ENCODE measurements at regions not wholly inside any gene's neighbourhood (a gene's known extent, or its start where the extent isn't known, plus 50 kb on each side); places are given as distances from the start of the nearest gene placed in this dataset.
"Not testable (repeated sequence)": the region's sequence is repeated elsewhere in the genome, so short reads cannot be mapped to it uniquely, and the experiment has no call there.

DNA sequence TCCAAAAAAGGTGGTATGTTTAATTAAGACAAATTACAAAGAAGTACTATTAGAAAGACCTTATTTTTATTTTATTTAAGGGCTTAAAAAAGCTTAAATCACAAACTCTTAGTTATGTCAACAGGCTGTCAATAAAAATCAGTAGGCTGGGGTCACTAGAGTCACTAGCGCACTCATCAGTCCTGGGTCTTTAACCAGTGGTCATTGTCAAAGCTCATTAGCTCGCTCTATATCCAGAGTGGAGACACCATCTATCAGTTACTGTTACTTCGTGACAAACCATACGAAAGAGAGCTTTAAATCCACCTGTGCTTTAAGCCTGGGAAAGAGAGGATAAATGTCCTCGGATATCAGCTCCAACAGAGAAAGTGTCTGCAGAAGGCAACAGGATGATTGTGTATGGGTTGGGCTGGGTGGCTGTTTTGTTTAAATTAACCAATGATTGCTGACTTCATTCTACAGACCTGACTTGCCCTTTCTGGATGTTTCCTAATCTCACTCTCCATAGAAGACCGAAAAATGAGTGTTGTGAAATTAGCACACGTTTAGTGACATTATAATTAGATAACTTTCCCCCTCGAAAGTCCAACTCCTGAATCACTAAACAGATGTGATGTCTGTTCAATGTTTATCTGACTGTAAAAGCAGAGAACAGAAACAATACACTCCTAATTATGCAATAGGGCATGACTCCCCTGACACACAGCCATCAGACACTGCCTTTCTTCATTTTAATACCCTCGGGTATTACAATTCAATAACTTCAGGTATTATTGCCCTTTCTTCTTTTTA, 123.6 kb upstream of the TNPO1 start:
- DNase-seq (ENCODE audit: low read depth, low spot score): no peak

DNA sequence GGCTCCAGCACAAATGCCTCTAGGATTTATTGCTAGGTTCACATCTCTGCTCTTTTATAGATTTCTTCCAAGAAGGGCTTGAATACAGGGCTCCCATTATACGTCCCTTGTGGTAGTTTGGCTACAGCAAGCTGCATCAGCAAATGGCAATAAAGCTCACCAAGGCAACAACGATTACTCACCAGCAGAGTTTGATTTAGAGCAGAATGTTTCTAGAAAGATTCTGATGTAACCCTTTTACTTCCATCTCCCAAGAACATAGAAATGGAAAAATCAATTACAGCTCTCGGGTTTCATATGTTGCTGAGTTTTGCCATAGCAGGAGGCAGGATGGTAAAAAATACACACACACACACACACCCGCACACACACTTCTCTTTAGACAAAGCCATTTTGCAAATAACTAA, 124.2 kb upstream of the TNPO1 start:
- no peak for DNase-seq (ENCODE audit: low read depth, low spot score)

GRCh38 chr5:72691751-72692150, 124.7 kb upstream of the TNPO1 start:
- no peak for DNase-seq (ENCODE audit: low read depth, low spot score)

DNA sequence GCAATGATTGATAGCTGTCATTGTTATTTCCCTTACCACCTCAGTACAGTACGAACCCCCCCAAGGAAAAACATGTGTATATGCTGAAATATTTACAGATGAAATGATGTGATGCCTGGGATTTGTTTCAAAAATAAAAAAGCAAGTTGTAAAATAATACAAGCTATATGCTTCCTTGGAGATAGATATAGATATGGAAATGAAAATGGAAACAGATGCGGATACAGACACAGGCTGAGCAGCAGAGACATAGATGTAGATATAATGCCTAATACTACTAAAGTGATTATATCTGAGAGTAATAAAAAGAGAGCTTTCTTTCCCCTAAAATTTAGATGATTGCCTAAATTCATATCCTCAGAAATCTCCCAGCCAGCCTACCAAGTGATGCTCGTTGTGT, 127.5 kb upstream of the TNPO1 start:
- no peak for DNase-seq (ENCODE audit: low read depth, low spot score)

DNA sequence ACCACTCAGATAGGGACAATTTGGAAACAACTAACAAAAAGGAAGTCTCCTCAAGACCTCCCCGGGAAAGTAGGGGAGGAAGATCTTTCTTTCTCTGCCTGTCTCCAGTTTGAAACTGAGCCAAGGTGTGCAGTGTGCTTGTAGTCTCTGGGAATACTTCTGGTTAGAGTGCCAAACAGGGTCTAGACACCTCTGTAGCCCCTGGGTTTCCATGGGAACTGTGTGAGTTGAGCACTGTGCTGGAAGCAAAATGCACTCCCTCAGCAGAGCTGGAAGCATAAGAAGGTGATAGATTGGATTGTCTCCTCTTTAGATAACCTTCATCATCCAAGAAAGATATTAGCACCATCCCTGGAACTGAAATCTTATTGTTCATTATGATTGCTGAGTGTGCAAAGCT, 129.2 kb upstream of the TNPO1 start:
- DNase-seq (ENCODE audit: low read depth, low spot score): no peak

DNA sequence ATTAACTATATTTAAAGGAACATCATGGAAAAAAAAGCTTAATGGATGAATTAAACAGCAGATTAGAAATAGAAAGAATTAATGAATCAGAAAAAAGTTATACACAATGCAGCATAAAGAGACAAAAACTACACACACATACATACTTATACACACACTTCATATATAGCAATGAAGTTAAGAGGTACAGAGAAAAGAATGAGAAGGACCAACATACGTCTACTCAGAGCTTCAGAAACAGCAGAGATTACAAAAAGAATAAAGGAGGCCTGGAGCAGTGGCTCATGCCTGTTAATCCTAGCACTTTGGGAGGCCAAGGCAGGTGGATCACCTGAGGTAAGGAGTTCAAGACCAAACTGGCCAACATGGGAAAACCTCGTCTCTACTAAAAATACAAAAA, 133.9 kb upstream of the TNPO1 start:
- no peak for DNase-seq (ENCODE audit: low read depth, low spot score)

- DNase-seq (ENCODE audit: low read depth, low spot score): no peak
Measured at GRCh38 chr5:72681781-72682180, 134.7 kb upstream of the TNPO1 start.

- no peak for DNase-seq (ENCODE audit: low read depth, low spot score)
Measured at GRCh38 chr5:72677447-72677846, 139.0 kb upstream of the TNPO1 start.

DNA sequence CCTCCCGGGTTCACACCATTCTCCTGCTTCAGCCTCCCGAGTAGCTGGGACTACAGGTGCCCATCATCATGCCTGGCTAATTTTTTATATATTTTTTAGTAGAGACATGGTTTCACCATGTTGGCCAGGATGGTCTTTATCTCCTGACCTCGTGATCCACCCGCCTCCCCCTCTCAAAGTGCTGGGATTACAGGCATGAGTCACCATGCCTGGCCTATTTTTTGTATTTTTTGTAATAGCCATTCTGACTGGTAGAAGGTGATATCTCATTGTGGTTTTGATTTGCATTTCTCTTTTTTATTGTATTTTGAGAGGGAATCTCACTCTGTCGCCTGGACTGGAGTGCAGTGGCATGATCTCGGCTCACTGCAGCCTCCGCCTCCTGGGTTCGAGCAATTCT, 139.6 kb upstream of the TNPO1 start:
- DNase-seq (ENCODE audit: low read depth, low spot score): not testable (repeated sequence)

DNA sequence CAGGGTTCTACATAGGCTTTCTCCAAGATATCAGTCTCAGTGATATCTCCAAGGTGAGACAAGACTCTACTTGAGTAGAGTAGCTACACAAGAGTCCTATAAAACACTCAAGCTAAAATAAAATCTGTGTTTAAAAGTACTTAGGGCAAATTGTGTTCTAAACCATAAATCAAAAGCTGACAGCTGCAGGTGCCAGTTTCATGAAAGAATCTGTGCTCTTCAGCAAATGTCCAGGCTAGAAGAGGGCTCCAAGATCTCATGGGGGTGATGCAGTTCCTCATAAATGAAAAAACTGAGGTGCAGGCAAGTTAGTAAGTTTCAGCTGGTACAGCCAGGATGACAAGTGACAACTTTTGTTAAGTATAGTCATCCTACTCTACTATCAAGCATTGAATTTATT, 142.8 kb upstream of the TNPO1 start:
- no peak for DNase-seq (ENCODE audit: low read depth, low spot score)

GRCh38 chr5:72673180-72673579, 143.3 kb upstream of the TNPO1 start:
- no peak for DNase-seq (ENCODE audit: low read depth, low spot score)

GRCh38 chr5:72667708-72668107, 148.8 kb upstream of the TNPO1 start:
- DNase-seq (ENCODE audit: low read depth, low spot score): no peak

- no peak for DNase-seq (ENCODE audit: low read depth, low spot score)
Measured at GRCh38 chr5:72662936-72663335, 153.5 kb upstream of the TNPO1 start.

- DNase-seq (ENCODE audit: low read depth, low spot score): no peak
Measured at GRCh38 chr5:72662305-72662704, 154.2 kb upstream of the TNPO1 start.

DNA sequence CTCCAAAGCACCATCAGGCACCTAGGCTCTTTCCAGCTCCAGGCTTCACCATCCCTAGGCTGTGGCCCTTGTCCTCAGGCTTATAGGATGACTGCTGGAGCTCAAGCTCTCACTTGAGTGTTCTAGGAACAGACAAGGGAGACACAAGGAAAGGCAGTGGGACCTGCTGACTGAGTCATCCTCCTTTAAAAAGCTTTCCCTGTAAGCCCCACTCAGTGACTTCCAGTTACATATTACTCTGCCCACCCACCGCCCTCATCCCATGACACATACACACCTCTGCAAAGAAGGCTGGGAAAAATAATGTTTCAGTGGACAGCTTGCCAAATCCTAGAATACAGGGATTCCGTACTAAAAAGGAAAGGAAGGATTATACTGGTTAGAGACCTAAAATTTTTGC, 154.2 kb upstream of the ZNF366 start:
- DNase-seq (ENCODE audit: low read depth, low spot score): no peak

- no peak for DNase-seq (ENCODE audit: low read depth, low spot score)
Measured at GRCh38 chr5:72659726-72660125, 152.5 kb upstream of the ZNF366 start.

- no peak for DNase-seq (ENCODE audit: low read depth, low spot score)
Measured at GRCh38 chr5:72658761-72659540, 151.7 kb upstream of the ZNF366 start.

GRCh38 chr5:72658161-72658560, 151.0 kb upstream of the ZNF366 start:
- no peak for DNase-seq (ENCODE audit: low read depth, low spot score)

GRCh38 chr5:72656756-72657513, 149.7 kb upstream of the ZNF366 start:
- DNase-seq (ENCODE audit: low read depth, low spot score): no peak

DNA sequence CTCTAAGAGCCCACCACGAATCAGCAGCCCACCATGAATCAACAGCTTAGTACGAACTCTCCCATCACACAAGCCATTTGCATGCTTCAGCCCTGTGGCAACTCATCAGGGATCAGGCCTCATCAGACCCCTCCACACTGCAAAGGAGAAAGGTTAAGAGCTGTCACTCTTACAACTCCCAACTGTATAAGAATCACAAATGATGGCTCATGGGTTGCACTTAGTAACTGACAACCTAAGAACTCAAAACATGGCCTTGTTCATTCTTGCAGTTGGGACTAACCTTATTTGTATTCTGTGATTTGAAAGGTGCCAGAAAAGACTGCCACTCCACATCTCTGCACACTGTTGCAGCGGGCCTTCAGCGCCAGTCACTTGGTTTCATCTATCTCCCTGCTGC, 149.1 kb upstream of the ZNF366 start:
- DNase-seq (ENCODE audit: low read depth, low spot score): no peak

DNA sequence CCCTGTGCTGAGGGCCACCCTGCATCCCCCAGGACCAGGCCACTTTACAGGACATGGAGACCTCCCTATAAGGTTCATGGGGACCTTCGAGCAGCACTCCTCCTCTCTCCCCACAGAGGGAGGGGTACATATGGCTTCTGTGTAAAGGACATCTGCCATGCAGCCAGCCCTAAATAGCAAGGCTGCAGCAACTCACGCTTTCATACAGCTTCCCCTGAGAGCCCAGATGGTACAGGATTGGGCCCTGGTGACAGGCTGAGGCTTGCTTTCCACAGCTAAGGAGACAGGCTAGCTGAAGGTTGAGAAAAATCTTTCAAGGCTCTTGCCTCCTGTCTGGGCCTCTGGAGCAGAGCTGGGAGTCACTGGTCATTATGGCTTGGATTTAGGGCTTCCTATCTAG, 147.0 kb upstream of the ZNF366 start:
- DNase-seq (ENCODE audit: low read depth, low spot score): no peak

GRCh38 chr5:72653586-72653985, 146.4 kb upstream of the ZNF366 start:
- no peak for DNase-seq (ENCODE audit: low read depth, low spot score)

Measured in pulmonary artery endothelial cell (primary cell).